Fibroblast of lung (primary cell): ENCODE measurements at regions not wholly inside any gene's neighbourhood (a gene's known extent, or its start where the extent isn't known, plus 50 kb on each side); places are given as distances from the start of the nearest gene placed in this dataset.

Experiments
- DNase-seq, 2 donors: peaks; one replicate each; pipeline versions ENCODE4 v3.0.0 to v3.0.0-alpha.2; 2010; ENCODE audit warnings: low read depth in 2 of 2
- H2AFZ ChIP-seq: 2 replicates; pipeline ENCODE4 v1.5.1; 2012; ENCODE audit warnings: low read length, control low read depth, inconsistent platforms
- H3K27ac ChIP-seq: 2 replicates; pipeline ENCODE4 v1.5.1; 2011; ENCODE audit warnings: low read length, control low read depth; ENCODE audit not compliant: insufficient read depth
- H3K27me3 ChIP-seq: 2 replicates; pipeline ENCODE4 v1.5.1; 2011; ENCODE audit warnings: mild to moderate bottlenecking, low read length; ENCODE audit not compliant: control insufficient read depth, insufficient read depth
- H3K36me3 ChIP-seq: 2 replicates; pipeline ENCODE4 v1.5.1; 2011; ENCODE audit warnings: low read length; ENCODE audit not compliant: control insufficient read depth, insufficient read depth
- H3K4me1 ChIP-seq: 2 replicates; pipeline ENCODE4 v1.5.1; 2011; ENCODE audit warnings: low read length; ENCODE audit not compliant: control insufficient read depth, insufficient read depth; ENCODE audit errors: extremely low read depth
- H3K4me2 ChIP-seq: 2 replicates; pipeline ENCODE4 v1.5.1; 2011; ENCODE audit warnings: low read length, control low read depth; ENCODE audit not compliant: insufficient read depth; ENCODE audit errors: extremely low read depth
- H3K4me3 ChIP-seq, 4 experiments: fragments of 200-600 bp in 1 of 4; sonication (generic) in 1 of 4; replicated peaks in 1 of 4; 2 replicates each; pipeline ENCODE4 v1.5.1; 2011 to 2016; ENCODE audit warnings: low read length in 4 of 4, low read depth in 3 of 4, mild to moderate bottlenecking in 3 of 4, control low read depth in 2 of 4, inconsistent platforms in 1 of 4, mixed read lengths in 1 of 4; ENCODE audit not compliant: insufficient read depth in 1 of 4; ENCODE audit errors: control extremely low read depth in 1 of 4
- H3K79me2 ChIP-seq: 2 replicates; pipeline ENCODE4 v1.5.1; 2012; ENCODE audit warnings: mild to moderate bottlenecking, low read length, inconsistent platforms; ENCODE audit not compliant: control insufficient read depth, insufficient read depth
- H3K9ac ChIP-seq: 2 replicates; pipeline ENCODE4 v1.5.1; 2011; ENCODE audit warnings: mild to moderate bottlenecking, low read length, control low read depth; ENCODE audit not compliant: insufficient read depth
- H3K9me3 ChIP-seq: 2 replicates; pipeline ENCODE4 v1.5.1; 2012; ENCODE audit warnings: low read depth, low read length; ENCODE audit not compliant: control insufficient read depth, insufficient read depth
- H4K20me1 ChIP-seq: 2 replicates; pipeline ENCODE4 v1.5.1; 2011; ENCODE audit warnings: low read length; ENCODE audit not compliant: control insufficient read depth, insufficient read depth; ENCODE audit errors: extremely low read depth
- CTCF ChIP-seq, 2 donors: IDR thresholded peaks in 1 of 2; conservative IDR thresholded peaks in 1 of 2; 1 replicate in 1 of 2; 2 replicates in 1 of 2; pipeline ENCODE4 v1.5.1; 2011 to 2012; ENCODE audit warnings: low read length in 2 of 2, control low read depth in 1 of 2, inconsistent platforms in 1 of 2, low read depth in 1 of 2, mild to moderate bottlenecking in 1 of 2
- EZH2 ChIP-seq: IDR thresholded peaks from 2 replicates; pipeline ENCODE4 v1.5.1; 2012; ENCODE audit warnings: low read length, control low read depth, mild to moderate bottlenecking; ENCODE audit errors: missing control alignments

- Histone ChIP-seq H3K27ac (no peak overlapping the region), H3K9me3 (no peaks in the 10 kb centered on the region), H3K9ac (no peak overlapping the region), H3K79me2 (no peaks in the 10 kb centered on the region), H3K4me1 (no peaks in the 10 kb centered on the region), H2AFZ (no peak overlapping the region), H3K27me3 (no peaks in the 10 kb centered on the region), H3K36me3 (no peaks in the 10 kb centered on the region), H3K4me3 (no peak overlapping the region), H3K4me2 (no peak overlapping the region), H4K20me1 (no peaks in the 10 kb centered on the region)
- DNase-seq: no peak
- TF ChIP-seq EZH2 (no peak), CTCF (conservative IDR thresholded peaks at IDR 0.05 in 1 of 2, IDR thresholded peaks at IDR 0.05 in 1 of 2; ENCODE audit: low read depth in 1 of 2, low read length in 2 of 2) (no peak)
Observed at GRCh38 chr17:418421-418751, 65.8 kb upstream of the RPH3AL start.

GRCh38 chr17:417691-418420, 65.2 kb upstream of the RPH3AL start:
- Histone ChIP-seq H3K79me2 (no peaks in the 10 kb centered on the region), H3K36me3 (no peaks in the 10 kb centered on the region), H3K9me3 (no peaks in the 10 kb centered on the region), H3K27me3 (no peaks in the 10 kb centered on the region), H4K20me1 (no peaks in the 10 kb centered on the region), H2AFZ (no peak overlapping the region), H3K4me2 (no peak overlapping the region), H3K27ac (no peak overlapping the region), H3K4me1 (no peaks in the 10 kb centered on the region), H3K4me3 (no peak overlapping the region), H3K9ac (no peak overlapping the region)
- TF ChIP-seq EZH2: no peak
- no peak for TF ChIP-seq CTCF (conservative IDR thresholded peaks at IDR 0.05 in 1 of 2, IDR thresholded peaks at IDR 0.05 in 1 of 2; ENCODE audit: low read depth in 1 of 2, low read length in 2 of 2)
- DNase-seq: no peak

GRCh38 chr17:416293-417206, 63.9 kb upstream of the RPH3AL start:
- H3K4me1 ChIP-seq: no peaks in the 10 kb centered on the region
- DNase-seq: no peak
- TF ChIP-seq CTCF (conservative IDR thresholded peaks at IDR 0.05 in 1 of 2, IDR thresholded peaks at IDR 0.05 in 1 of 2; ENCODE audit: low read depth in 1 of 2, low read length in 2 of 2) (no peak), EZH2 (no peak)

More at GRCh38 chr17:416293-417206, 63.9 kb upstream of the RPH3AL start:
- H3K4me3 ChIP-seq: no peak overlapping the region
- no peaks in the 10 kb centered on the region for H3K27me3 ChIP-seq
- H3K9me3 ChIP-seq: no peaks in the 10 kb centered on the region
- H3K36me3 ChIP-seq: no peaks in the 10 kb centered on the region
- no peaks in the 10 kb centered on the region for H3K79me2 ChIP-seq
- no peak overlapping the region for H2AFZ ChIP-seq
- H3K4me2 ChIP-seq: no peak overlapping the region
- no peak overlapping the region for H3K27ac ChIP-seq
- H3K9ac ChIP-seq: no peak overlapping the region
- H4K20me1 ChIP-seq: no peaks in the 10 kb centered on the region
